ENCODE measurements at regions not wholly inside any gene's neighbourhood (a gene's known extent, or its start where the extent isn't known, plus 50 kb on each side); places are given as distances from the start of the nearest gene placed in this dataset.

DNA sequence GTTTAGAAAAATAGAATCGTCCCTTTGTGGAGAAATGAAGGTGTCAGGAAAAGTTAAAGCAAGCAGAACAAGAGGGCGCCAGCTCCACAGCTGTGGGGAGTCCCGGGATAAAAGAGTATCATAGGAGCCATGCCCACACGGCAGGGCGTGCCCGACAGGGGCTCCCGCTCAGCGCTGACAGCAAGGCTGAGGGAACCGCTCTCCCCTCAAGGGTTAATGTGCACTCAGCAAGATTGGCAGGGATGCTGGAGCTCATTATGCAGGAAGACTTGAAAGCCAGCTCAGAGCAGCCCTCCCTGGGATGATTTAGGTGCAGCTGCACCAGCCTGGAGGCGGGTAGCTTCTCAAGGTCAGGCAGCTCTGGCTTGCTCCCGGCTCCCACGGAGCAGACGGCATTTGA, 500.2 kb downstream of the EIPR1 start:
- no peak overlapping the region for H3K9ac ChIP-seq
- DNase-seq: no peak
- no peaks in the 10 kb centered on the region for H3K79me2 ChIP-seq (ENCODE audit: insufficient read depth)
- H3F3A ChIP-seq (replicated peaks; ENCODE audit: insufficient read depth): no peaks in the 10 kb centered on the region
- 42% methylated on average over 13 of the region's 13 CpGs for WGBS (ENCODE audit: low lambda C conversion rate)
- no peak overlapping the region for H3K27ac ChIP-seq (ENCODE audit: low read depth in 2 of 2, low read length in 1 of 2)
- no peaks in the 10 kb centered on the region for H3K36me3 ChIP-seq (replicated peaks in 1 of 2; ENCODE audit: control insufficient read depth in 1 of 2, insufficient read depth in 2 of 2, low read length in 1 of 2)
- CTCF ChIA-PET: interaction anchor here (1.4 kb wide), 1 partner anchor 27 kb away, joined by 3 read pairs; no protein-coding TSS in a partner anchor
- no peaks in the 10 kb centered on the region for H3K9me2 ChIP-seq
- TF ChIP-seq MEF2A (IDR thresholded peaks at IDR 0.05; ENCODE audit: borderline replicate concordance, low read depth): no peak
- TF ChIP-seq, protein P1, sequence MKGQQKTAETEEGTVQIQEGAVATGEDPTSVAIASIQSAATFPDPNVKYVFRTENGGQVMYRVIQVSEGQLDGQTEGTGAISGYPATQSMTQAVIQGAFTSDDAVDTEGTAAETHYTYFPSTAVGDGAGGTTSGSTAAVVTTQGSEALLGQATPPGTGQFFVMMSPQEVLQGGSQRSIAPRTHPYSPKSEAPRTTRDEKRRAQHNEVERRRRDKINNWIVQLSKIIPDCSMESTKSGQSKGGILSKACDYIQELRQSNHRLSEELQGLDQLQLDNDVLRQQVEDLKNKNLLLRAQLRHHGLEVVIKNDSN (IDR thresholded peaks at IDR 0.05; ENCODE audit: borderline replicate concordance, low read depth): no peak
- TF ChIP-seq NRF1 (IDR thresholded peaks at IDR 0.05; ENCODE audit: low read depth, low read length): no peak
- no peak for TF ChIP-seq USF2 (IDR thresholded peaks at IDR 0.05; ENCODE audit: borderline replicate concordance, low read depth, low read length)
- no peak for TF ChIP-seq PBX3 (IDR thresholded peaks at IDR 0.05)
- no peak for TF ChIP-seq FOXJ3 (CRISPR knock-in tag; IDR thresholded peaks at IDR 0.05)
- no peak for TF ChIP-seq FOXM1 (IDR thresholded peaks at IDR 0.05; ENCODE audit: low read depth)
- no peak for TF ChIP-seq TEAD4 (IDR thresholded peaks at IDR 0.05; ENCODE audit: borderline replicate concordance, insufficient read depth)
- no peak for TF ChIP-seq NFIC (IDR thresholded peaks at IDR 0.05; ENCODE audit: borderline replicate concordance)
- no peak for TF ChIP-seq MXI1 (IDR thresholded peaks at IDR 0.05; ENCODE audit: low read depth, low read length)
- TF ChIP-seq EZH2phosphoT487 (IDR thresholded peaks at IDR 0.05; ENCODE audit: borderline replicate concordance, low read depth): no peak
- no peak for TF ChIP-seq YY1 (IDR thresholded peaks at IDR 0.05; ENCODE audit: low read depth)
- no peak for TF ChIP-seq REST (IDR thresholded peaks at IDR 0.05; ENCODE audit: low read depth, low read length)
- H3K9me3 ChIP-seq: no peaks in the 10 kb centered on the region
- H3K4me2 ChIP-seq: no peak overlapping the region
- peaks cover 0 to 6% of the 10 kb centered on the region in 2 experiments; a peak in 1 of 4 replicates for H3K4me1 ChIP-seq (ENCODE audit: control insufficient read depth in 1 of 2, insufficient read depth in 2 of 2, low read depth in 1 of 2, low read length in 1 of 2)
- no peak overlapping the region for H2AFZ ChIP-seq (ENCODE audit: low read depth)
- no peaks in the 10 kb centered on the region for H4K20me1 ChIP-seq (ENCODE audit: insufficient read depth)
- no peak overlapping the region for H3K4me3 ChIP-seq (ENCODE audit: low read depth in 2 of 2, low read length in 1 of 2)
- POLR2A ChIA-PET: interaction anchor here (1.3 kb wide), 1 partner anchor 224 kb away, joined by 3 read pairs; no protein-coding TSS in a partner anchor
- H3K27me3 ChIP-seq (ENCODE audit: insufficient read depth): no peaks in the 10 kb centered on the region
